ENCODE measurements at regions not wholly inside any gene's neighbourhood (a gene's known extent, or its start where the extent isn't known, plus 50 kb on each side); places are given as distances from the start of the nearest gene placed in this dataset.

DNA sequence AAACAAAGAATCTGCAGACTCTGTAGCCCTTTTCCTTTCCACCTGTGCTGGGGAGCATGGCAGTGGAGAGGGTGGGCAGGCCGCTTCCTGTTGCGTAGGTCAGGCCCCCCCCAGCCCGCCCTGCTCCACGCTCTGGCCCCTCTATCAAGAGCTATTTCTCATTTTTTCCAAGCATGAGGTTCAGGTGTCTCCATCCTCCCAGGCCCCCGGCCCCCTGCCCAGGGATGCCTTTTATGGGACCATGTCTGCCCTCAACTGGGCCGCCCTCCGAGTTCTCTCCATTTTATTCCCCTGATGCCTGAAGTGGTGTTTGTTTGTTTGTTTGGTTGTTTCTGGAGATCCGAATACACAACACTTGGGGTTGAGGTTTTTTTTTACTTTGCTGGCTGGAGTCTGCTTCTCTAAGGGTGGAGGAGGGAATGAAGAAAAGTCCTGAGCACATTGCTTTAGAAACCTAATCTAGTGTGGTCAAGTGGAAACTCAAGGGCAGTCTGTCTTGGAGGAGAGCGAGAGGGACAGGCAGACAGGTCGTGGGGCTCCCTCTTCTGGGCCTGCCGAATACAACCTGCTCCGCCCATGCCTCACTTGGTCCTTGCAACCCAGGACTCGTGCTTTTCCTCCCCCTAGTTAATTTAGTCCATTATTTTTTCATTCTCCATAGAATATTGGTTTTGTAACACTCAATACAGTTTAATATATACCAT lies 176.5 kb upstream of the LYSMD4 start (continued):
- TF ChIP-seq, protein P1, sequence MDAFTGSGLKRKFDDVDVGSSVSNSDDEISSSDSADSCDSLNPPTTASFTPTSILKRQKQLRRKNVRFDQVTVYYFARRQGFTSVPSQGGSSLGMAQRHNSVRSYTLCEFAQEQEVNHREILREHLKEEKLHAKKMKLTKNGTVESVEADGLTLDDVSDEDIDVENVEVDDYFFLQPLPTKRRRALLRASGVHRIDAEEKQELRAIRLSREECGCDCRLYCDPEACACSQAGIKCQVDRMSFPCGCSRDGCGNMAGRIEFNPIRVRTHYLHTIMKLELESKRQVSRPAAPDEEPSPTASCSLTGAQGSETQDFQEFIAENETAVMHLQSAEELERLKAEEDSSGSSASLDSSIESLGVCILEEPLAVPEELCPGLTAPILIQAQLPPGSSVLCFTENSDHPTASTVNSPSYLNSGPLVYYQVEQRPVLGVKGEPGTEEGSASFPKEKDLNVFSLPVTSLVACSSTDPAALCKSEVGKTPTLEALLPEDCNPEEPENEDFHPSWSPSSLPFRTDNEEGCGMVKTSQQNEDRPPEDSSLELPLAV (CRISPR knock-in tag; conservative IDR thresholded peaks at IDR 0.05; ENCODE audit: low read depth): no peak
- TF ChIP-seq CBFB (CRISPR knock-in tag; IDR thresholded peaks at IDR 0.05): no peak
- TF ChIP-seq U2AF1 (optimal IDR thresholded peaks at IDR 0.05; ENCODE audit: low read depth, low read length): no peak
- TF ChIP-seq ZNF292 (CRISPR knock-in tag; IDR thresholded peaks at IDR 0.05; ENCODE audit: borderline replicate concordance, low read depth): no peak
- no peak for TF ChIP-seq ZNF317 (CRISPR knock-in tag; IDR thresholded peaks at IDR 0.05)
- TF ChIP-seq, protein P2, sequence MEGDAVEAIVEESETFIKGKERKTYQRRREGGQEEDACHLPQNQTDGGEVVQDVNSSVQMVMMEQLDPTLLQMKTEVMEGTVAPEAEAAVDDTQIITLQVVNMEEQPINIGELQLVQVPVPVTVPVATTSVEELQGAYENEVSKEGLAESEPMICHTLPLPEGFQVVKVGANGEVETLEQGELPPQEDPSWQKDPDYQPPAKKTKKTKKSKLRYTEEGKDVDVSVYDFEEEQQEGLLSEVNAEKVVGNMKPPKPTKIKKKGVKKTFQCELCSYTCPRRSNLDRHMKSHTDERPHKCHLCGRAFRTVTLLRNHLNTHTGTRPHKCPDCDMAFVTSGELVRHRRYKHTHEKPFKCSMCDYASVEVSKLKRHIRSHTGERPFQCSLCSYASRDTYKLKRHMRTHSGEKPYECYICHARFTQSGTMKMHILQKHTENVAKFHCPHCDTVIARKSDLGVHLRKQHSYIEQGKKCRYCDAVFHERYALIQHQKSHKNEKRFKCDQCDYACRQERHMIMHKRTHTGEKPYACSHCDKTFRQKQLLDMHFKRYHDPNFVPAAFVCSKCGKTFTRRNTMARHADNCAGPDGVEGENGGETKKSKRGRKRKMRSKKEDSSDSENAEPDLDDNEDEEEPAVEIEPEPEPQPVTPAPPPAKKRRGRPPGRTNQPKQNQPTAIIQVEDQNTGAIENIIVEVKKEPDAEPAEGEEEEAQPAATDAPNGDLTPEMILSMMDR (CRISPR knock-in tag; IDR thresholded peaks at IDR 0.05): peak; percentile 60
- TF ChIP-seq, protein P3, sequence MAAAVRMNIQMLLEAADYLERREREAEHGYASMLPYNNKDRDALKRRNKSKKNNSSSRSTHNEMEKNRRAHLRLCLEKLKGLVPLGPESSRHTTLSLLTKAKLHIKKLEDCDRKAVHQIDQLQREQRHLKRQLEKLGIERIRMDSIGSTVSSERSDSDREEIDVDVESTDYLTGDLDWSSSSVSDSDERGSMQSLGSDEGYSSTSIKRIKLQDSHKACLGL (CRISPR knock-in tag; IDR thresholded peaks at IDR 0.05): no peak
- peak; percentile 27; the same call in 1 of the 2 replicates for TF ChIP-seq RAD21 (CRISPR knock-in tag; IDR thresholded peaks at IDR 0.05)
- no peak for TF ChIP-seq ZNF350 (CRISPR knock-in tag; IDR thresholded peaks at IDR 0.05; ENCODE audit: borderline replicate concordance, low read depth)
- no peak for TF ChIP-seq MEIS1 (CRISPR knock-in tag; IDR thresholded peaks at IDR 0.05; ENCODE audit: borderline replicate concordance)
- no peak for TF ChIP-seq ZSCAN9 (CRISPR knock-in tag; IDR thresholded peaks at IDR 0.05; ENCODE audit: borderline replicate concordance)
- TF ChIP-seq DPF2 (CRISPR knock-in tag; IDR thresholded peaks at IDR 0.05; ENCODE audit: borderline replicate concordance, low read depth): no peak

All from HepG2 (cell line).